OCI-LY1 (cell line): ENCODE measurements at regions not wholly inside any gene's neighbourhood (a gene's known extent, or its start where the extent isn't known, plus 50 kb on each side); places are given as distances from the start of the nearest gene placed in this dataset.

ENCODE experiments used
- H2AFZ ChIP-seq: fragments of 200-600 bp; sonication (generic), shearing (Covaris generic); 2 replicates; pipeline ENCODE4 v1.6.0; 2014; ENCODE audit warnings: antibody characterized with exemption, mild to moderate bottlenecking, low read length
- H3F3A ChIP-seq: fragments of 200-600 bp; sonication (generic), shearing (Covaris generic); 2 replicates; pipeline ENCODE4 v1.6.0; 2014; ENCODE audit warnings: mild to moderate bottlenecking, antibody characterized with exemption, low read length, moderate library complexity; ENCODE audit not compliant: insufficient read depth
- H3K27ac ChIP-seq: fragments of 200-600 bp; sonication (generic); 2 replicates; pipeline ENCODE4 v1.5.1; 2014; ENCODE audit warnings: low read length, mixed run types, mild to moderate bottlenecking, low read depth; ENCODE audit not compliant: poor library complexity, severe bottlenecking
- H3K27me3 ChIP-seq: fragments of 200-600 bp; sonication (generic); 2 replicates; pipeline ENCODE4 v1.6.0; 2014; ENCODE audit warnings: antibody characterized with exemption, mild to moderate bottlenecking, low read length, moderate library complexity; ENCODE audit not compliant: insufficient read depth
- H3K36me3 ChIP-seq: fragments of 200-600 bp; sonication (generic); 2 replicates; pipeline ENCODE4 v1.6.1; 2014; ENCODE audit warnings: mild to moderate bottlenecking, antibody characterized with exemption, low read length, moderate library complexity, mixed read lengths; ENCODE audit not compliant: insufficient read depth
- H3K4me1 ChIP-seq: fragments of 200-600 bp; sonication (generic); 2 replicates; pipeline ENCODE4 v1.5.1; 2014; ENCODE audit warnings: mild to moderate bottlenecking, low read length, moderate library complexity; ENCODE audit not compliant: insufficient read depth, severe bottlenecking
- H3K4me2 ChIP-seq: fragments of 200-600 bp; sonication (generic), shearing (Covaris generic); 2 replicates; pipeline ENCODE4 v1.6.1; 2014; ENCODE audit warnings: low read length
- H3K4me3 ChIP-seq: fragments of 200-600 bp; sonication (generic); 2 replicates; pipeline ENCODE4 v1.5.1; 2014; ENCODE audit warnings: low read length, low read depth, mild to moderate bottlenecking, mixed read lengths; ENCODE audit not compliant: poor library complexity, severe bottlenecking
- H3K79me2 ChIP-seq: fragments of 200-600 bp; shearing (Covaris generic); 2 replicates; pipeline ENCODE4 v1.6.1; 2016; ENCODE audit warnings: mixed run types, low read length, mixed read lengths; ENCODE audit not compliant: insufficient read depth
- H3K9ac ChIP-seq: fragments of 200-600 bp; sonication (generic), shearing (Covaris generic); 2 replicates; pipeline ENCODE4 v1.6.1; 2014; ENCODE audit warnings: mild to moderate bottlenecking, low read length, mixed read lengths
- H3K9me2 ChIP-seq: fragments of 200-600 bp; sonication (generic), shearing (Covaris generic); 2 replicates; pipeline ENCODE4 v1.6.1; 2014; ENCODE audit warnings: low read depth, mild to moderate bottlenecking, low read length, mixed read lengths
- H3K9me3 ChIP-seq: fragments of 200-600 bp; shearing (Covaris generic); 2 replicates; pipeline ENCODE4 v1.6.1; 2014; ENCODE audit warnings: low read length, mixed read lengths
- H4K20me1 ChIP-seq: fragments of 200-600 bp; sonication (generic), shearing (Covaris generic); 2 replicates; pipeline ENCODE4 v1.6.0; 2016; ENCODE audit warnings: mild to moderate bottlenecking, low read length; ENCODE audit not compliant: insufficient read depth
- EZH2 ChIP-seq: fragments of 200-600 bp; sonication (generic), shearing (Covaris generic); IDR thresholded peaks from 2 replicates; pipeline ENCODE4 v1.8.0; 2017; ENCODE audit warnings: borderline replicate concordance, mixed run types, mild to moderate bottlenecking, antibody characterized with exemption, low read length, moderate library complexity, mixed read lengths
- TF ChIP-seq, protein P1 (sequence below): fragments of 200-600 bp; sonication (generic), shearing (Covaris generic); IDR thresholded peaks from 2 replicates; pipeline ENCODE4 v1.5.1; 2017; ENCODE audit warnings: mild to moderate bottlenecking, antibody characterized with exemption, low read length, moderate library complexity, mixed read lengths

GRCh38 chr16:54766355-54766754 lies 164.3 kb upstream of the IRX5 start:
- Histone ChIP-seq H3K9ac (no peak overlapping the region), H3K36me3 (no peaks in the 10 kb centered on the region), H4K20me1 (no peaks in the 10 kb centered on the region), H2AFZ (no peak overlapping the region), H3F3A (no peaks in the 10 kb centered on the region), H3K9me3 (no peaks in the 10 kb centered on the region), H3K9me2 (no peaks in the 10 kb centered on the region), H3K27me3 (no peaks in the 10 kb centered on the region), H3K79me2 (no peaks in the 10 kb centered on the region), H3K4me2 (no peak overlapping the region), H3K27ac (no peak overlapping the region), H3K4me1 (no peaks in the 10 kb centered on the region), H3K4me3 (no peak overlapping the region)
- TF ChIP-seq, protein P1, sequence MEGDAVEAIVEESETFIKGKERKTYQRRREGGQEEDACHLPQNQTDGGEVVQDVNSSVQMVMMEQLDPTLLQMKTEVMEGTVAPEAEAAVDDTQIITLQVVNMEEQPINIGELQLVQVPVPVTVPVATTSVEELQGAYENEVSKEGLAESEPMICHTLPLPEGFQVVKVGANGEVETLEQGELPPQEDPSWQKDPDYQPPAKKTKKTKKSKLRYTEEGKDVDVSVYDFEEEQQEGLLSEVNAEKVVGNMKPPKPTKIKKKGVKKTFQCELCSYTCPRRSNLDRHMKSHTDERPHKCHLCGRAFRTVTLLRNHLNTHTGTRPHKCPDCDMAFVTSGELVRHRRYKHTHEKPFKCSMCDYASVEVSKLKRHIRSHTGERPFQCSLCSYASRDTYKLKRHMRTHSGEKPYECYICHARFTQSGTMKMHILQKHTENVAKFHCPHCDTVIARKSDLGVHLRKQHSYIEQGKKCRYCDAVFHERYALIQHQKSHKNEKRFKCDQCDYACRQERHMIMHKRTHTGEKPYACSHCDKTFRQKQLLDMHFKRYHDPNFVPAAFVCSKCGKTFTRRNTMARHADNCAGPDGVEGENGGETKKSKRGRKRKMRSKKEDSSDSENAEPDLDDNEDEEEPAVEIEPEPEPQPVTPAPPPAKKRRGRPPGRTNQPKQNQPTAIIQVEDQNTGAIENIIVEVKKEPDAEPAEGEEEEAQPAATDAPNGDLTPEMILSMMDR: no peak
- no peak for TF ChIP-seq EZH2

DNA sequence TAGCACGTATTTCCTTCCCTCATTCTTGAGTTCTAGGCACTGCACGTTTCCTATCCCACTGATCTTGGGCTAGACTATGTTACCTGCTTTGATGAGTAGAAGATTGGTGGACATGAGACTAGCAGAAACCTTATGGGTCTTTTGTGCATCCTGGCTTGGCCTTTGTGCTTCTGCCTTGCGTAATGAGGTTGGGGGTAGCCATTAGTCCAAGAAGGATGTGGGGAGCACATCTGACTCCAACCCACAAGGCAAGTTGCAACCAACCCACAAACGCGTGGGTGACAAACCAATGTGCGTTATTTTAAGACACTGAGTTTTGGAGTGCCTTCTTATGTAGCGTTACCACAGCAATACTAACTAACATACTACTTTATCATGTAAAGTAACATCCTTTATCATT lies 180.4 kb upstream of the IRX5 start:
- no peak overlapping the region for H3K27ac ChIP-seq
- H3F3A ChIP-seq: no peaks in the 10 kb centered on the region
- no peak for TF ChIP-seq EZH2
- TF ChIP-seq, protein P1: no peak
- no peak overlapping the region for H3K9ac ChIP-seq
- no peak overlapping the region for H2AFZ ChIP-seq
- no peaks in the 10 kb centered on the region for H3K9me2 ChIP-seq
- no peaks in the 10 kb centered on the region for H3K9me3 ChIP-seq
- no peak overlapping the region for H3K4me3 ChIP-seq
- no peak overlapping the region for H3K4me2 ChIP-seq
- H3K79me2 ChIP-seq: no peaks in the 10 kb centered on the region
- no peaks in the 10 kb centered on the region for H3K27me3 ChIP-seq
- no peaks in the 10 kb centered on the region for H3K4me1 ChIP-seq
- no peaks in the 10 kb centered on the region for H4K20me1 ChIP-seq
- H3K36me3 ChIP-seq: no peaks in the 10 kb centered on the region

DNA sequence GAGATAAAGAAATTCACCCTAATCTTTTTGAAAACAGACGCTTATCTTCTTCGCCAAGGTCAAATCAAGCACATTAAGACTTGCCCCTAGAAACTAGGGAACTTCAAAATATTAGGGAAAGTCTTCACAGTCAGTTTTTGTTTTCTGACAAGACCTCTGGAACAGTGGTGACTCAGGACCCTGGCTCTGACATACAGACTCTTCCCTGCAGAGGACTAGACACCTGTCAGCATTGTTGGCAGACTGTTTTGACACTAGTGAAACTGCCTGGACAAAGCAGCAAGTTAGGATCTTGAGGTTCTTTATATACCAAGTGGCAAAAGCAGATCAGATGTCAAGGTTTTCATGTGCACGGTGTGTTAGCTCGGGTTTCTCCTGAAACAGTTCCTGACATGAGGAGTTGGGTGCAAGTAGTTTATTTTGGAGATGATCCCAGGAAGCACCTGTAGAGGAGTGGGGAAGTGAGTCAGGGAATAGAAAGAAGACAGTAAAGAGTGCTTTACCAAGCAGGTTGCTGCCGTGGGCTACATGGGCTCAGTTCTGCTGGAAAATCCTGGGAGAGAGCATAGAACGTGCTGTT lies 182.0 kb upstream of the IRX5 start:
- Histone ChIP-seq H3K9me2 (no peaks in the 10 kb centered on the region), H3K27ac (no peak overlapping the region), H3K4me1 (no peaks in the 10 kb centered on the region), H3K9ac (no peak overlapping the region), H3K79me2 (no peaks in the 10 kb centered on the region), H3K4me2 (no peak overlapping the region), H3K36me3 (no peaks in the 10 kb centered on the region), H3F3A (no peaks in the 10 kb centered on the region), H3K9me3 (no peaks in the 10 kb centered on the region), H3K27me3 (no peaks in the 10 kb centered on the region), H2AFZ (no peak overlapping the region), H4K20me1 (no peaks in the 10 kb centered on the region), H3K4me3 (no peak overlapping the region)
- TF ChIP-seq EZH2: no peak
- TF ChIP-seq, protein P1: no peak
